ENCODE measurements at regions not wholly inside any gene's neighbourhood (a gene's known extent, or its start where the extent isn't known, plus 50 kb on each side); places are given as distances from the start of the nearest gene placed in this dataset.

DNA sequence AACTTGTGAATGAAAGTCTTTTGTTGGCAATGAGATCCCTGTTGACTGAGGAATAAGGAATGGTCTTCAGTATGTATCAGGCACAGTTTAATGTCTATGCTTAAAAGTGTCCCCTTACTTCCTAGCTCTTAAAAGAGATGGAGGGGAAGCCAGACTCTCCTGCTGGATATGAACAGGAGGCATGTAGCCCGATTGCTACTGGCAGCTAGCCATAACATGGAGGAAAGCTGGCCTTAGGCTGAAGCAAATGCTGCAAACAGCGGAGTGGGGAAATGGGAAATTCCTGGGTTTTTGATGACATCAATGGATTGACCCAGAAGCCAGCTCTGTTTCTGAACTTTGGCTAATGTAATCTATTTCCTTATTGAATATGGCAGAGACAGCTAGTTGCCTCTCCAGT lies 266.1 kb downstream of the SLC4A3 start:
- TF ChIP-seq, protein P1, sequence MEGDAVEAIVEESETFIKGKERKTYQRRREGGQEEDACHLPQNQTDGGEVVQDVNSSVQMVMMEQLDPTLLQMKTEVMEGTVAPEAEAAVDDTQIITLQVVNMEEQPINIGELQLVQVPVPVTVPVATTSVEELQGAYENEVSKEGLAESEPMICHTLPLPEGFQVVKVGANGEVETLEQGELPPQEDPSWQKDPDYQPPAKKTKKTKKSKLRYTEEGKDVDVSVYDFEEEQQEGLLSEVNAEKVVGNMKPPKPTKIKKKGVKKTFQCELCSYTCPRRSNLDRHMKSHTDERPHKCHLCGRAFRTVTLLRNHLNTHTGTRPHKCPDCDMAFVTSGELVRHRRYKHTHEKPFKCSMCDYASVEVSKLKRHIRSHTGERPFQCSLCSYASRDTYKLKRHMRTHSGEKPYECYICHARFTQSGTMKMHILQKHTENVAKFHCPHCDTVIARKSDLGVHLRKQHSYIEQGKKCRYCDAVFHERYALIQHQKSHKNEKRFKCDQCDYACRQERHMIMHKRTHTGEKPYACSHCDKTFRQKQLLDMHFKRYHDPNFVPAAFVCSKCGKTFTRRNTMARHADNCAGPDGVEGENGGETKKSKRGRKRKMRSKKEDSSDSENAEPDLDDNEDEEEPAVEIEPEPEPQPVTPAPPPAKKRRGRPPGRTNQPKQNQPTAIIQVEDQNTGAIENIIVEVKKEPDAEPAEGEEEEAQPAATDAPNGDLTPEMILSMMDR (IDR thresholded peaks at IDR 0.05; ENCODE audit: borderline replicate concordance): no peak
- Histone ChIP-seq H3K27ac (replicated peaks) (no peak overlapping the region), H3K36me3 (no peaks in the 10 kb centered on the region), H3K9me3 (replicated peaks) (no peaks in the 10 kb centered on the region), H3K4me1 (no peaks in the 10 kb centered on the region), H3K27me3 (ENCODE audit: low read depth) (no peaks in the 10 kb centered on the region), H3K4me3 (no peak overlapping the region)
- intact Hi-C loops (cut with micrococcal nuclease): no loop called here
- DNase-seq: no peak

DNA sequence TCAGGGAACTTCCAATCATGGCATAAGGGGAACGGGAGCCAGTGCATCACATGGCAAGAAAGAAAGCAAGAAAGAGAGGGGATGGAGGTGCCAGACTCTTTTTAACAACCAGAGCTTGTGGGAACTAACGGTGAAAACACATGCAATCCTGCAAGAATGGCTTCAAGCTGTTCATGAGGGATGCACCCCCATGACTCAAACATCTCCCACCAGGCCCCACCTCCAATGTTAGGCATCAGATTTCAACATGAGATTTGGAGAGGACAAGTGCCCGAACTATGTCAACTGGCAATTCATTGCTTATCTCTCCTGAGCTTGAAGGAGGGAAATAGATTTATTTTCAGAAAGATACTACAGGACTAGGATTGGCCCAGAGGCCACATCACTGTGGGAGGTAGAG lies 270.0 kb downstream of the SLC4A3 start:
- H3K27me3 ChIP-seq (ENCODE audit: low read depth): peaks cover 6% of the 10 kb centered on the region
- H3K27ac ChIP-seq (replicated peaks): no peak overlapping the region
- intact Hi-C loops (cut with micrococcal nuclease): no loop called here
- no peaks in the 10 kb centered on the region for H3K36me3 ChIP-seq
- no peaks in the 10 kb centered on the region for H3K4me1 ChIP-seq
- TF ChIP-seq, protein P1 (IDR thresholded peaks at IDR 0.05; ENCODE audit: borderline replicate concordance): no peak
- no peak overlapping the region for H3K4me3 ChIP-seq
- no peak for DNase-seq
- no peaks in the 10 kb centered on the region for H3K9me3 ChIP-seq (replicated peaks)

DNA sequence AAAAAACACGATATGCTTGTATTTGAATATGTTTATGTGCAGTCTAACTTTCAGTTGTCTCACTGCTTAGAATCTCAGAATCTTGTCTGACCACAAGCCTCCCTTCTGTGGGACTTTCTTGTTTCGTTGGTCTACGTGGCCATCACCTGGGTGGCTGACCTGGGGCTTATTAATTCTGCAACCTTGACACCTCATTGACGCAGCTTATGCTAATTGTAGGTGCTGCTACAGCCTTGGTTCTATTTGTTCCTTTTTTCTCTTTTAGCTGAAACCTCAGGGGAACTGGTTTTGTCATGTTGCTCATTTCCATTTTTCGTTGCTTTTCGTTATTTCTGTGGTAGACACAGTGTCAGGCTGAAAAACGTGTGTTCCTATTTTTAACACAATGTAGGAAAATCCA lies 273.7 kb downstream of the SLC4A3 start:
- Histone ChIP-seq H3K4me3 (no peak overlapping the region), H3K27me3 (ENCODE audit: low read depth) (peaks cover 6% of the 10 kb centered on the region), H3K36me3 (no peaks in the 10 kb centered on the region), H3K9me3 (replicated peaks) (no peaks in the 10 kb centered on the region), H3K27ac (replicated peaks) (no peak overlapping the region), H3K4me1 (no peaks in the 10 kb centered on the region)
- no peak for DNase-seq
- intact Hi-C loops (cut with micrococcal nuclease): no loop called here
- TF ChIP-seq, protein P1 (IDR thresholded peaks at IDR 0.05; ENCODE audit: borderline replicate concordance): no peak

DNA sequence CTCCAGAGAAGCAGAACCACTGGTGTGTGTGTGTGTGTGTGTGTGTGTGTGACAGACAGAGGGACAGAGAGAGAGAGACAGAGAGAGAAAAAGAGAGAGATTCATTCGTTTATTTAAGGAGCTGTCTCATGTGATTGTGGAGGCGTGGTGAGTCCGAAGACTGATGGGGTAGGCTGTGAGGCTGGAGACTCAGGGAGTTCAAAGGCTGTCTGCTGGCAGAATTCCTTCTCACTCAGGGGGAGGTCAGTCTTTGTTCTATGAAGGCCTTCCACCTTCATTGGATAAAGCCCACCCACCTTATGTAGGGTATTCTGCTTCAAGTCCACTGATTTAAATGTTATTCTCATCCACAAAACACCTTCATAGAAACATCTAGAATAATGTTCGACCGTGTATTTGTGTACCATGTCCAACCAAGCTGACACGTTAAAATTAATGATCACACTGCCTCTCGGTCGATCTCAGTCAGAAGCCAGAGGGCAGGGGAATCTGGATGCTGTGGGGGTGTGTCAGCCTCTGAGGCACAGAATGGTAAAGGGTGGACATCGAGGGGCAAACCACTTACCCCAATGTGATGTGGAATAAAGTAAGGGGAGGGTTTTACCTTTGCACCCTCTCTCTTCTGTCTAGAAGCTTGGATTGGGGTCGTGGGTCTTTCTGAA lies 275.6 kb downstream of the SLC4A3 start:
- TF ChIP-seq, protein P1 (IDR thresholded peaks at IDR 0.05; ENCODE audit: borderline replicate concordance): no peak
- peaks cover 6% of the 10 kb centered on the region for H3K27me3 ChIP-seq (ENCODE audit: low read depth)
- intact Hi-C loops (cut with micrococcal nuclease): no loop called here
- no peaks in the 10 kb centered on the region for H3K36me3 ChIP-seq
- no peak overlapping the region for H3K27ac ChIP-seq (replicated peaks)
- no peak overlapping the region for H3K4me3 ChIP-seq
- no peaks in the 10 kb centered on the region for H3K4me1 ChIP-seq
- DNase-seq: no peak
- no peaks in the 10 kb centered on the region for H3K9me3 ChIP-seq (replicated peaks)

DNA sequence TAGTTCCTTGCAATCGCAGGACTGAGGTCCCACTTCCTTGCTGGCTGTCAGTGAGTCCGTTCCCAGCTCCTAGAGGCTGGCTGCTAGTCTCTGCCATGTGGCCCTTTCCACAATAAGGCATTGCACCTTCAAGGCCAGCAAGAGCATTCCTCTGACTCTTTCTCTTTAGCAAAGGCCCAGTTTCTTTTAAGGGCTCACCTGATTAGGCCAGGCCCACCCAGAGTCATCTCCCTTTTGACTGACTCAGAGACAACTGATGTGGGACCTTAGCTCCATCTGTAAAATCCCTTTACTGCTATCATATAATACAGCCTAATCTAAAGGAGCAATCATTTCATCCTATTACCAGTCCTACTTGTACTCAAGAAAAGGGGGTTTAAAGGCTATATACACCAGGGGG lies 278.2 kb downstream of the SLC4A3 start:
- Histone ChIP-seq H3K9me3 (replicated peaks) (no peaks in the 10 kb centered on the region), H3K4me3 (no peak overlapping the region), H3K27ac (replicated peaks) (no peak overlapping the region), H3K36me3 (no peaks in the 10 kb centered on the region), H3K27me3 (ENCODE audit: low read depth) (peaks cover 5% of the 10 kb centered on the region), H3K4me1 (no peaks in the 10 kb centered on the region)
- TF ChIP-seq, protein P1 (IDR thresholded peaks at IDR 0.05; ENCODE audit: borderline replicate concordance): no peak
- intact Hi-C loops (cut with micrococcal nuclease): no loop called here
- DNase-seq: no peak
